HuH-7 (cell line): ENCODE measurements at regions not wholly inside any gene's neighbourhood (a gene's known extent, or its start where the extent isn't known, plus 50 kb on each side); places are given as distances from the start of the nearest gene placed in this dataset.

ENCODE experiments used
- DNase-seq: peaks from one replicate; pipeline ENCODE4 v3.0.0; 2011; ENCODE audit warnings: low spot score

GRCh38 chr3:22940285-22940684 lies 262.8 kb upstream of the UBE2E2 start:
- no peak for DNase-seq

DNA sequence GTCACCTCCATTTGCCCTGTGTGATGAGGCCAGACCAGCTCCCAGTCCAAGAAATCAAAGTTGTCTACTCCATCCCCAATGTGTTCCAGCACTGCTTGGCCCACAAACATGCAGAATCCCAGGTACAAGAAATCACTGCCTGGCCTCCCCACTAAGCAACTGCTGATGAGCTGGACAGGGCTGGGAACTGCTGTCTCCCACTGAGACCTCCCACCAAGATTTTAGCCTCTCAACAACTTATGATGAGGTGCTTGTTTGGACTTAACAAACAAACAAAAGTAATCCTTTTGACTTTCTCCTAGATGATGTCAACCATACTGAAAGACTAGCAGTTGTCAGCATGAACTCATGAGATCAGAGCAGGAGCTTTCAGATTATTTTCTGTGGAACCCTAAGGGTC lies 260.1 kb upstream of the UBE2E2 start:
- DNase-seq, result no peak

- no peak for DNase-seq
Measured at GRCh38 chr3:22947851-22948250, 255.3 kb upstream of the UBE2E2 start.

- no peak for DNase-seq
Measured at GRCh38 chr3:22951910-22952309, 251.2 kb upstream of the UBE2E2 start.

DNA sequence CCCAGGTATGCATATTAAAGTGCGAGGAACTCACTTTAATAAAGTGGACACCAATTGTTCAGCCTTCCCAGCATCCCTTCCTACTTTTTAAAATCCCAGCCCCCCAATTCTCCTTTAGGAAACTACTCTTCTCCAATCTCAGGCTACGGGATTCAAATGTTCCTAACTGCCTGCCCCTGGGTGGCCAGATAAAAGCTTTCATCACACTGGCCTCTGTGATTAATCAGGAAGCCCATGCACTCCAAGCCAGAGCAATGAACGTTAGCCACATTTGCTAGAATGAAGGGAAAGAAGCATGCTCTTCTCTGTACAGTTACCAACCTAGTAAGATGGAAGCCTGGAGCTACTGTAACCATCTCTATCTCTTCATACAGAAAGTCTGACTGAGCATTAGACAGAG lies 250.3 kb upstream of the UBE2E2 start:
- DNase-seq, result no peak

GRCh38 chr3:22959593-22959992 lies 243.5 kb upstream of the UBE2E2 start:
- DNase-seq, result no peak

DNA sequence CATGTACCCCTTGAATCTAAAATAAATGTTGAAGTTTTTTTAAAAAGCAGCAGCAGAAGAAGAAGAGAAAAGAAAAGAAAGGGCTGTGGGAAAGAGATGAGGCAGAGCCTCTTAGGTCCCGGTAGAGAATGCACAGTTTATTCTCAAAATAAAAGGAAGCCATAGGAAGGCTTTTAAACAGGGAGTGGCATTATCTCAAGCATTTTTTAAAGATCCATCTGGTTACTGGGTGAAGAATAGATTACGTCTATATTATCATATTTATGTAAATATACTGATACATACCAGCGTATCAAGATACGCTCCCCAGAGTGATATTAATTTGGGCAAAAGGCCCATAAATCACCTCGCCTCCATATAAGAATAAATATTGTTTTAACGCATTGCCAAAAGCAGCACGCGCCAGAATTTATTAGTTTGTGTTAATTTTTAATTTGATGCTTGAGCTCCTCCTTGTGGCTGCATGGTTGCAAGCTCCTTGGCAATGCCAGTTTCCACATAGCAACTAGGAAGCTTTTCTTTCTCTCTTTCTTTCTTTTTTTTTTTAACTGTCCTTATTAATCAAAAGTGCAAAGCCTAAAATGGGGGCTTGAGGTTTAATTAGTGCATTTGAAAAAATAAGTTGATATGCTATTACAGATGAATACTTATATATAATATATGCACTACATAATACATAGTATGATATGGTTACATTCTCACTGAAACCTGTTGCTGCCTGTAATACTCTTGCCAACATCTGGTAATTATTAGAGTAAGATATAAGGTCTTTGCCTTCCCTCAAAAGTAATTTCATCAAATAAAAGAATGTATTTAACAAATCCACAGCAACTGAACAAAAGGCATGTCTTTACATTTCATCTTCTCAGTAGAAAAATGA lies 242.8 kb upstream of the UBE2E2 start:
- DNase-seq, result peak; percentile 25

DNA sequence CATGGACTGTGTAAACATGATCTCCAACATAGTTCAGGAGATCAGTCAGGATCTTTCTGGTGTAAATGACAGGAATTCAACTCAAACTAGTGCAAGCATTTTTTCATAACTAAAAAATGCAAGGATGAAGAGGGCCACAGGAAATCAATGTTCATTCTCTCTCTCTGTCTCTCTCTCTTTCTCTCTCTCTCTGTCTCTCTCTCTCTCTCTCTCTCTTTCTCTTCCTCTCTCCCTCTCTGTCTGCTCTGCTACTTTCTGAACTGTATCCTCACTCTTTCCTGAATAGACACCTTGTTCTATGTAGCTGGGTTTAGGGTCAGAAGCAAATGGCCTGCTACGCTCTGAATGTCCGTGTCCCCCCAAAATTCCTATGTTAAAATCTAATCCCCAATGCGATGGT lies 240.9 kb upstream of the UBE2E2 start:
- DNase-seq, result no peak

DNA sequence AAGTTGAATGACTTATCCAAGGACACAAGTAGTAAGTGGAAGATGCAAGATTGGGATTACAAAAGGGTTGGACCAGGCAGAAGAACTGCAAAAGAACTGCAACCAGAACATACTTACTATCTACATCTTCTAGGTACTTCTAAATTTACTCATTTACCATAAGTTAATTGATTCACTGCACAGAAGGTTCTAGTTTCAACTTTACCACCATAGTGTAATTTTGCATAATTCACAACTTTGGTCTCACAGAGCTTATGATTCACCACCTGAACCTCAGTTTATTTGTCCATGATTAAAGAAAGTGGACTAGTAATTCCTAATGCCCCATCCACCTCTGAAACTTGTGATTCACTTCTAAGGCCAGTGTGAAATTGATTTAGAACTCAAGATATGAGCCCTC lies 236.8 kb upstream of the UBE2E2 start:
- no peak for DNase-seq

GRCh38 chr3:22969276-22969675 lies 233.9 kb upstream of the UBE2E2 start:
- no peak for DNase-seq

DNA sequence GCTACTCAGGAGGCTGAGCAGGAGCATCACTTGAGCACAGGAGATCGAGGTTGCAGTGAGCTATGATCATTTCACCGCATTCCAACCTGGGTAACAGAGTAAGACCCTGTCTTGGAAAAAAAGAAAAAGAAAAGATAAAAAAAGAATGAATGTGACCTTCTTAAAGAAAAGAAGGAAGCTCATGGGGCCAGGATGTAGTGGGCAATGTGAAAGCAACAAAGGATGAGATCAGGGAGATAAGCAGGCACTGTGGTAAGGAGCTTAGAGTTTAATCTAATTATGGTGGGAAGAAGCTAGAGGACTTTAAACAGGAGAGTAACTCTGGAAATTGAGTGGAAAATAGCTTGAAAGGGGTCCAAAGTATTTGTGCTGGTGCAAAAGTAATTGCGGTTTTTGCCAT lies 231.6 kb upstream of the UBE2E2 start:
- DNase-seq, result no peak

DNA sequence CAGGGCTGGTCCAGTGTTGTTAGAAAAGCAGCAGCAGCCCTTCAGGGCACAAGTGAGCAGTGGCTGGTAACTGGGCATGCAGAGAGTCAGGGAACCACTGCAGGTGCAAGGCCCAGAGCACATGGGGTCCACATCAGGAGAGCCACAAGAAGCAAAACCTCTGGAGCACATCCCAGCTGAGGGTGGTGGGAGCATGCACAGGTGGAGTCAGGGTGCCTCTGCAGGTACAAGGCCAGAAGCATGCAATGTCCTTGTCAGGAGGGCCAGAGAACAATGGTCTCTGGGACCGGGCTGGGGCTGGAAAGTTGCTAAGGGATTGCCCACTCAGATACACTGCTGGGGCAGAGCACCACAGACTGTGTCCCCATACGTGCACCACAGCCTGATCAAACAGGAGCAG lies 226.1 kb upstream of the UBE2E2 start:
- no peak for DNase-seq

DNA sequence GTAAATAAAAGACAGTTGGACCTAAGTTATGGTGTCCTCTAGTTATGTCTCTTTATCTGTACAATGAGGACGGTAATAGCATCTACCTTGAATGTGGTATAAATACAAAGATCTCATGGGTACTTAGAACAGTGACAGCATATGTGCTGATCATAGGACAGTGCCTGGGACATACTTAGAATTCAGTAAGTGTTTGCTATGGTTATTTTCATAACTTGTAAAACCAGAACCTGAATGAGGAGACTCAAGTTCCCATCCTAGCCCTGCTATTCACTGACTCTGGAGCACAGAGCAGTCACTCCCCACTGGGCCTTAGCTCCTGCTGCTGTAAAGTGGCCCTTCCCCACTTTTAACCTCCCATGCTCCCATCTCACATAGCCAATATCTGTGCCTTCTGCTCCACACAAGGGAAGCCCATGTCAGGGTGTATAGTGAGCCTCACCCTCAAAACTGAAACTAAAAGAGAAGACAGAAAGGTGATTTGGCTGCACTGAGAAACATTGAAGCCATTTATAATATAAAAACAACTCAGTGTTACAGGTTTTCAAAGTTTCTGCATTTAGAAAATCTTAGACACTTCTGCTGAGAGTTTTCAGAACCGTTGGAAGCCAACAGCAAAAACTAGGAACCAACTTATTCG lies 225.4 kb upstream of the UBE2E2 start:
- no peak for DNase-seq

GRCh38 chr3:22979581-22979980 lies 223.5 kb upstream of the UBE2E2 start:
- DNase-seq, result no peak

DNA sequence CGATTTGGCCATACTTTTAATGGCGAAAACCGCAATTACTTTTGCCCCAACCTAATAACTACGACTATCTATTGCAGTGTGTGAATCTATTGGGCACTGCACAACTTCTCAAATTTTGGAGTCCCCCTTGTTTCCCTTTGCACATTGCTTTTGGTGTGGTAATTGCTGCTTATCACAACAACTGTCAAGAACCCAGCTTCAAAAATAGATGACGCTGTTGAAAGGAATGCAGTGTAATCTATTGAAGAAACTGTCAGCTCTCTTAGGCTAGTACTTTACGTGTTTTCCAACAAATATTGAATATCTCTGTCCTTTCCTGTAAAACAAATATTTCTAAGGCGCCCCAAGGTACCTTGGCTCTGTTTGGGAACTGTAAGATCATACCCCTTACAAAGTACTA lies 222.8 kb upstream of the UBE2E2 start:
- DNase-seq, result no peak

- DNase-seq, result no peak
Measured at GRCh38 chr3:22981166-22981565, 222.0 kb upstream of the UBE2E2 start.

- DNase-seq, result no peak
Measured at GRCh38 chr3:22981861-22982260, 221.3 kb upstream of the UBE2E2 start.

DNA sequence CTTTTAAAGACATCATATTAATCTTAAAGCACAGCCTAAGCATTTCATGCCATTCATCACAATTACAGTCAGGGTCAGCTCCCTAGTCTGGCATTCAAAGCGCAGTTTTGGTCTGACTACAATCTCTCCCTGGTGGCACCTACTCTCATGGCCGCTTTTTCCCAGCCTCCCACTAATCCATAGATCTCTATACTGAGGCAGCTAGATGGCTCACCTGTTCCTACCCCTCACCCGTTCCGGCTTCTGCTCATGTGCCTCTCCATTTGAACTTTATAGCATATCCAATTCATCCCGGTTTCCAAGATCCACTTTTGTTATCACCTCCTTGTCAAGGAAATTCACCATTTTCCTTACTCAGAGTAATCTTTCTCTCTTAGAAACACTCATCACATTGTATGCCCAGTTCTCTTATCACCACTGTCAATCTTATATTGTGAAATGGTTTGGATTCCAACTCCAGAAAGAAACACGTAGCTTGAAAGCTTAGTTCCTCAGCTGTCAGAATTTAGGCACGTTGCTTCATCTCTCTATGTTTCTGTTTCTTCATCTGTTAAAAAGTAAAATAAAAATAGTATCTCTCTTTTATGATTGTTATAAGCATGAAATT lies 220.0 kb upstream of the UBE2E2 start:
- no peak for DNase-seq

- DNase-seq, result no peak
Measured at GRCh38 chr3:22986958-22987357, 216.2 kb upstream of the UBE2E2 start.

- no peak for DNase-seq
Measured at GRCh38 chr3:22988566-22988965, 214.6 kb upstream of the UBE2E2 start.

- no peak for DNase-seq
Measured at GRCh38 chr3:22989716-22990115, 213.4 kb upstream of the UBE2E2 start.

DNA sequence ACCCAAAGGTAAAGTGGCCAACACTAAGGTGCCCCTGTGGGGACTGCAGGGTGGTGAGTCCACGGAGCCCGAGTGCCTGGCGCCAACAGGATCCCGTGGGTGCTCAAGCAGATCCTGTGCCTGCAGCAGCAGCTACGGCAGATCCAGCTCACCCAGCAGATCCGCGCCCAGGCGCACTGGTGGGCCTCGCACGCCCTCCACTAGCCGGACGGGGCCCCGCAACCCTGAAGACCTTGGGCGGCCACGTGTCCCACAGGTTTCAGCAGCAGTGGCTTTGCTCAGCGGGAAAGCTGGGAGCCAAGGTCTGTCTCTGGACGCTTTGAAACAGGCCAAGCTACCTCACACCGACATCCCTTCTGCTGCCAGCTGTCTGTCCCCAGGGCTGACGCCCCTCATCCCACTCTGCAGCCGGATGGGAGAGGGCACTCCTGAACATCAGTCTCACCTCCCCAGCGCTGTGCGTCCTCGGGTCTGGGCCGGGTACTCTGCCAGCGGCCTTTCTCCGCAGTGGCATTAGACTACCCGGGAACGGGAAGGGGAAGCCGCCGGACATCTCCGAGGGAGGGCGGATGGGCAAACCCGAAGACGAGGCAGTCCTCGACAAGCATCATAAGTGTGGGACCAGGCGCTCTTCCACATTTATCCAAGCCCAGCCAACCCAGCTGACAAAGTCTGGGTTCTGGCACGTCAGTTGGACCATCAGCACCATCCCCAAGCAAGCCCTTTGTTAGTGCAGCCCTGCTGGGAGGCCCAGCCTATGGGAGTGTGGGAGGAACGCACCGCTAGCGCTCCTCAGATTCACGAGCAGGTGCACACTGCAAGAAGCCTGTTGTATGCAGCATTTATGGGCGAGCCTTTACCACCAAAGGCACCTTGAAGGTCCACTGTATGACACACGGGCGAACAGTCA lies 212.6 kb upstream of the UBE2E2 start:
- DNase-seq, result no peak
